ENCODE measurements at regions not wholly inside any gene's neighbourhood (a gene's known extent, or its start where the extent isn't known, plus 50 kb on each side); places are given as distances from the start of the nearest gene placed in this dataset.

- TF ChIP-seq, protein P1, sequence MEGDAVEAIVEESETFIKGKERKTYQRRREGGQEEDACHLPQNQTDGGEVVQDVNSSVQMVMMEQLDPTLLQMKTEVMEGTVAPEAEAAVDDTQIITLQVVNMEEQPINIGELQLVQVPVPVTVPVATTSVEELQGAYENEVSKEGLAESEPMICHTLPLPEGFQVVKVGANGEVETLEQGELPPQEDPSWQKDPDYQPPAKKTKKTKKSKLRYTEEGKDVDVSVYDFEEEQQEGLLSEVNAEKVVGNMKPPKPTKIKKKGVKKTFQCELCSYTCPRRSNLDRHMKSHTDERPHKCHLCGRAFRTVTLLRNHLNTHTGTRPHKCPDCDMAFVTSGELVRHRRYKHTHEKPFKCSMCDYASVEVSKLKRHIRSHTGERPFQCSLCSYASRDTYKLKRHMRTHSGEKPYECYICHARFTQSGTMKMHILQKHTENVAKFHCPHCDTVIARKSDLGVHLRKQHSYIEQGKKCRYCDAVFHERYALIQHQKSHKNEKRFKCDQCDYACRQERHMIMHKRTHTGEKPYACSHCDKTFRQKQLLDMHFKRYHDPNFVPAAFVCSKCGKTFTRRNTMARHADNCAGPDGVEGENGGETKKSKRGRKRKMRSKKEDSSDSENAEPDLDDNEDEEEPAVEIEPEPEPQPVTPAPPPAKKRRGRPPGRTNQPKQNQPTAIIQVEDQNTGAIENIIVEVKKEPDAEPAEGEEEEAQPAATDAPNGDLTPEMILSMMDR (IDR thresholded peaks at IDR 0.05): no peak
- TF ChIP-seq POLR2A (IDR thresholded peaks at IDR 0.05): no peak
Observed at GRCh38 chr17:14903854-14904253, 361.3 kb downstream of the PMP22 start.
